NCI-H2081 treated with DMSO at 0.1 percent for 48 hours (cell line): ENCODE measurements at regions not wholly inside any gene's neighbourhood (a gene's known extent, or its start where the extent isn't known, plus 50 kb on each side); places are given as distances from the start of the nearest gene placed in this dataset.
"Not testable (repeated sequence)": the region's sequence is repeated elsewhere in the genome, so short reads cannot be mapped to it uniquely, and the experiment has no call there.

Experiments
- DNase-seq: peaks from one replicate; lab custom pipeline; 2025; lab: John Stamatoyannopoulos, UW

DNA sequence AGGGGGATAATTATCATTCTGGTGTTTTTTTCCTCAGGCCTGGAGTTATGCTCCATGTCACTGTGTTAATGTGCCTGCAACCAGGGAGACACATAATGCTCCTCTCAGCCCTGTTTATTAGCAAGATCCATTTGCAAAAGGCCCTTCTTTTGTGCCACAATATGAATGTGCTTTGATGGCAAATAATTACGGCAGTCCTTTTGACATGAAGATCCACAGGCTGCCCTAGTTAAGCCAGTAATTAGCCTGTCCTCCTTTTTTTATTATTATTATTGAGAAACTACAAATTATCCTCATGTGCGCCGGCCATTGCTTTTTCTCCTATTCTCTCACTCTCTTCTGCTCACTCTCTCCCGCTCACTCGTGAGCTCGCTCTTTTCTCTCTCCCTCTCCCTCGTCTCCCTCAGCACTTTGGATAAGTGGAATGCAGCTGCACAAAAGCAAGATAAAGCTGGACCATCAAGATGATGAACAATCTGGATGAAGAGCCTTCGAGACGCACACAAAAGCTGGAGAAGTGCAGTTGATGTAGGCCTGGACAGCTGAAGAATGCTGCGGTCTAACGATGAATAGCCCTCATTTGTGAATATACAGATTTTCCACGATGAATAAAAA is 762.3 kb downstream of the BCL11A start:
- DNase-seq = no peak

DNA sequence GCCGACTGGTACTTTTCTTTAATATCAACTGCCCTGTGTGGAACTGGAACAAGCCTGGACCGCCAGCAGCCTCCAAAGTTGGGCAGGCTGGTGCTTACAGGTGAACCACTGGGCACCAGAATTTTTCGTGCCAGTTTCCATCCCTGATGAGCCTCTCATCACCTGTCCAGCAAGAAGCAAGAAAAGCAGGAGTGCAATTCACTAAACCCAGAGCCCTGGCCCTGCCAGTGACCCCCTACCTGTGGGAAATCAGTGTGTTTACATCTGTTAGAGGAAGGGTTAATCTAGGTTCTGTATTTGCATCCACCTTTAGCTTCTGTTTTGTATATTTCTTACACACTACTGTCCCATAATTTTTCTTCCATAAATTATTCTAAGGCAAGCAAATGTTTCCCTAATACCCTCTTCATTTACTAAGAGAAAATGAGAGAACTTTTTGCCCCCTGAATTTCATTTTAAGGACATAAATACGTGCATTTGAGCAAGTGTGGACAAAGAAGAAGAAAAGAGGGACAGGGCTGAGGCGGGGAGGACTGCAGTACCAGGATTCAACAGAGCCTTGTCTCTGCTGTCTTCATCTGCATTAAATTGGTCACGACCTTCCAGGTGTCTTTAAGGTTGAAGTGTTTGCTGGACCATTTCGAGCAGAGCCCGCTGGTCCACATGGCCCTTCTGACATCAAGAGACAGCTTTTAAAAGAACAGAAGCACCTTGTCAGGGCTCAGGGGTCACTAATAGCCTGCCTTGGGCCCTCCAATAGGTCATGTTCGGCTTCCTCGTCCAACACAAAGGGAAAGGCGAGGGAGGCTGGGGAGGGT is 763.1 kb downstream of the BCL11A start:
- no peak for DNase-seq

DNA sequence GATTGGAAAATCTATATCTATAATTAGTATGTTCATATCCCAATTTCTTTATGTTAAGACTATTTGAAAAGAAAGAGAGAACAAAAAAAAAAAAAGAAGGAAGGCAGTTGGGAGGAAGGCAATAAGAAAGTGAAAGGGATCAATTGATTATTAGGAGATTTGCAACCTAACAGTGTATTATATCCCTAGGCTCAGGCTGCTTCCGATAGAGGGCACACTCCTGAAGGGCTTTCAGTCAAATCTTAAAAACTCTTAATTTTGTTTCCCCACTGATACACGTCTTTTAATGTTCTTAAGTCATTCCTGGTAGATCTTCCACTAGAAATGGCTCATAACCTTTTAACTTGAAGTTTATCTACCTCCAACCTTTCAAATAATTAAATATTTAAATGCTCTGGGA is 763.9 kb downstream of the BCL11A start:
- DNase-seq = no peak

DNA sequence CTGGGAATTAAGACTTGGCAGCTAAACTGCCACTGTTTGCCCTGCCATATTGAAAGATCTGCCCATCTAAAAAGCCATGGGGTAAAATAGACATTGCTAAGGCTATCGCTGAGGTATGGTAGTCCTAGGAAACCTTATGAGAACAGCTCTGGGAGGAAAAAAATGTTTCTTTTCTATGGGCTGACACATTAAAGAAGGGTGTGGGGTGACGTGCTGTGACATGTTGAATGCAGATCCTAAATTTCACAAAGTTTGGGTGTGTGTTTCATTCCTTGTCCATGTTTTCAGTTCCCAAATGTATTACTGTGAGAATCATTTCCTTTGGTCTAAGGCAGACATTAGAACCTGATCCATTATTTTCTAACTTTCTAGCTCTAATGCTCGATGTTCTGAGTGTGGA is 766.4 kb downstream of the BCL11A start:
- DNase-seq = no peak

DNA sequence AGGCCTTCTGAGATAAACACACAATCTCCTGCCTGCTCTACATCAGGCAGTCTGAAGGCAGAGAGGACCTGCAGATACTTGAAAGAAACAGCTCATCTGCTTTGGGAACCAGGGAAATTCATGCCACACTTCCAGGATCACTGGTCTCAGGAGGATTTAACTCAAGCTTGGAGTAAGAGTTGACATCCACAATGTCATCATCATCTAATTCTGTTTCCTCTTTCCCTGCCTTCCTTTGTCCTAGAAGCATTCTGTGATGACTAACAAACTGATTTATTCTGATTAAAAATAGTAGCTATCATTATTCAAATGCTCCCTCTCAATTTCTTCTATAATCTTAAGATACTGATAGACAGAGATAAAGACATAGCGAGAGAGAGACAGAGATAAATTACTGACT is 766.8 kb downstream of the BCL11A start:
- no peak for DNase-seq

DNA sequence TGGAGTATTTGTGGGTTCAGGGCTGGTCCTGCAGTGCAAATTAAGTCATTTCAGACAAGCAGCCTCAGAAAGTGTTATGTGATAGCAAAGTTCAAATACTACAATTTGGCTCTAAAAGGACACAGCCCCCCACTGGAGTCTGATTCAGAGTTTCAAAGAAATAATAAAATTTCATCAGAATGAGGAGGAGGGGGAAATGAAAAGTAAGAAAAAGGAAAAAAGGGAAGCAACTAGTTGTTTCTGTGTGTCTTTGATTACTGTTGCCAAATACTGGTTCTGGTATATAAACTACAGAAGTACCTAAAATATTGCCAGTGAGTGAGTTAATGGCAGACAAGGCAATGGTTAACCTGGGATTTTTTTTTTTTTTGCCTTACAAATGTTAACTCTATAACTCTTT is 773.9 kb downstream of the BCL11A start:
- no peak for DNase-seq

DNA sequence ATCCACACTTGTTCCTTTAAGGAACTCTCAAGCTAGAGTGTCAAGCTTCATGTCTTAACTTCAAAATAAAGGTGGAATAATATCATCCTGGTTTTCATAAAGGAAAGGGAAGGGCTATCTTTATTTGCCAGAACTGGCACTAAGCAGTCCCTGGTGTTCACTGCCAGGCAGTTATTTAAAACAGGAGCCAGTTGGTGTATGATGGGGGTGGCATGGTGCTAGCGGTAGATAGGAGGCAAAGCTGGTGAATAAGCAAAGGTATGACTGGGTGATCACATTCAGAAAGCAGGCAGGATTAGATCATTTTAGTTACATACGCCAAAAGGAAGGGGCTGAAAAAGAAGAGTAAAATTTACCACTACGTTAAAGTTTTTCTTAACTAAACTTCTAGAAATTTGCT is 776.3 kb downstream of the BCL11A start:
- DNase-seq = no peak

DNA sequence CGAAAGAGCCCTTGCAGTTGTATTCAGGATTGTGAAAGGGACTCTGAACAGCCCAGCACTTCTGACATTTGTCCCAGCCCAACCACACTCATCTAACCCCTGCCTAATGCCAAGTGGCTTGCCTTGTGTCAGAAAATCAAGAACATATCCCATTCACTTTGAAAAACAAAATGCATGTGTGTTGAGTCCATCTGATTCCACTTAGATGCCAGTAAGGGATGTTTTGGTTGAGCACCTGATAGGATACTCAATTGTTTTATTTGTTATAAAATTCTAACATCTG is 776.8 kb downstream of the BCL11A start:
- DNase-seq = no peak

DNA sequence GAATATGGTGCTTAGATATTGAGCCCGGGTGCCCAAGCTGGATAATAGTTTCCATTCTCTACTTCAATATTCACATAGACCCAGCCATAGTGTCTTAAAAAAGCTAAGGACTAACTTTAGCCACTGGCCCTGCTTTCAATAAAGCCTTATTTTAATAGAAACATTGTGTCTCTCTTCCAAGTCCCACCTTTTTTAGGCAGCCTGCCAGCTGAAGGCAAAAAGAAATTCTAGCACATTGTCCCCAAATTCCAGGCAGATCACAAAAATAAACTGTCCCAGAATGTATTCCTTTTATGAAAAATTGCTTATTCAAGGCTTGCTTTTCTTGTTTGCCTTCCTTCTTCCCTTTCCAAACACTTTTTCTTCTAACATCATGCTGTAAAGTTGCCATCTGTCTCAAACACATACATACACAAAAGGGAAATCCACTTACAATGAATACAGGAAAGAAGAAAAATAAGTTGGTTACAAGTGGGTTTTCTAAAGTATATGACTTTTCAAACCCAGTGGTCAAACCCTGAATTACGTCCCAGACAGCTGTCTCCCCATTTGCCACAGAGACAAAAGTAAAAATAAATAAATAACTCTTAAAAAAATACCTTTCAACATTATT is 778.5 kb downstream of the BCL11A start:
- no peak for DNase-seq

DNA sequence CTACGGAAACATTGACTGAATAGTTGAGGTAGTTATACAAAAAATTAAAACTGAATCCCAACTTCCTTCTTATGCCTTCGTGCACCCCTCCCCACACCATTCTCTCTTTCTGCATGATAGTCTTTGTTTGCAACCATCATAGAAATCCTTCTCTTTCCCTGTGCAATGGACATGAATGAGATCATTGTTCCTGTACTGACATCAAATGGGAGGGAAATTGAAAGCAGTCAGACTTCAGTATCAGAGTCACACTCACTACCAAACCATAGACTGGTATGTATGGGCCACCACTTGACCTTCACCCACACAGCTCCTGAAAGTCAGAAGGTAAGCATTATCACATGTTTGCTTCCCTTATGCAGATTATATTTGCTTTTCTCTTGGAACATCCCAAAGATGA is 782.8 kb downstream of the BCL11A start:
- no peak for DNase-seq

DNA sequence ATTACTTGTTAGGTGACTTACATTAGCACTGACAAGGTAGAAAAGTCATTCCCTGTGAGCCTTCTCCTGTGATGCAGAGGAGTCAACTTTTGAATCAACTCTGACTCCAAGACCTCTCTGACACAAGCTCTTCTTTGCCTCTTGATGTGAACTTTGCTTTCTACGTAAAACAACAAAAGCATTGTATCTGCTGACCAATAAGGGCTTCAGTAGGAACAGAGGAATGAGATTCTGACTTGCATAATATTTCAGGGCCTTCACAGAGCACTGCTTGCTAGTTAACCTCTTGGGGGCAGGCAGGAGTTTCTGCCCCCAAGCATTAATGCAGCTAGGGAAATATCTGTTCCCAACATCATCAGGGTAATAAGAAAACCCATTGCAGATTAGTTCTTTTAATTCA is 791.5 kb downstream of the BCL11A start:
- DNase-seq = no peak

DNA sequence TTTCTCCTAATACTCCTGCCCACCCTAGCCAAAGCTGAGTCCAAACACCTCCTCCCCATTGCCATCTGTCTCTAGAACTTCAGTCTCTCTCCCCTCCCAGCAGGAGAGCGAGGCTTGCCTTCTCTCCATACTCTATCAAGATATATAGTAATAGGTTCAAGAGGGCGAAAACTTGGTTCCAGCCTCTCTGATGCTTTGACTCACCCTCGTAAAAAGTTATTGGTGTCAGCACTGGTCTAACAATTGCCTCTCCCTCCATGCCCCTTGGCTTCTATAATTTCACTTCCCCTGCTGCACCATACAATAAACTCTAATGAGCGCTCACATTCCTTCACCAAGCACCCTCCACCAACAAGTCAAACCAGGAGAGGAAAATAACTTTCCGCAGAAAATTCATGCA is 797.3 kb downstream of the BCL11A start:
- no peak for DNase-seq

DNA sequence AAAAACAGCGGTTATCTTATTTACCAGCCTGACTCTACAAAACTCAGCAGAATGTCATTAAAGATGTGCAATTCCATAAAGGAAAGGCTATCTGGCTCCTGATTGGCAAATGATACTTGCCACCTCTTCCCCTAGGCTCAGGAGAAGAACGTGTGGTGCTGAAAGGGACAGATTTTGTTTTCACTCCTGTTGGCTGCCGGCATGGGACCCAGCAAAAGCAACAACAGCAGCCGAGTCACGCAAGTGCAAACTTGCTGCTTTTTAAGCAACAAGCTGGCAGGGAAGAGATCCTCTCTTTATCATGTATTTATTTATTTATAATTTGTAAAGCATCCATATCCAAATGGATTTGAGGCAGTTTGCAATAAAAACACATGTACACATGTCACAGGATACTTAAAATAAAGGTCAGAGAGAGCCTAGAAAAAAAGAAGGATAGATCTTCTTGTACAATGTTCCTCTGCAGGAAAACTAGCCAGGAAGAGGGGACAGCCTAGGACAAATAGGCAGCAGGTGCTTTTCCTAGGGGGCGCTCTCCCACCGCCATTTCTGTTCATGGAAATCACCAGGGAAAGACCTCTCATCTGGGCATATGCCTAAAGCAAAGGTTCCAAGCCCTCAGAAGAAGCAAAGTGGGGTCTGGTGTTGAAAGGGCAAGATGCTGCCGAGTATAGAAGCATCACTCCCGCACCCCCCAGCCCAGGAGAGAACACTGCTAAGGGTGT is 799.3 kb downstream of the BCL11A start:
- DNase-seq = no peak

DNA sequence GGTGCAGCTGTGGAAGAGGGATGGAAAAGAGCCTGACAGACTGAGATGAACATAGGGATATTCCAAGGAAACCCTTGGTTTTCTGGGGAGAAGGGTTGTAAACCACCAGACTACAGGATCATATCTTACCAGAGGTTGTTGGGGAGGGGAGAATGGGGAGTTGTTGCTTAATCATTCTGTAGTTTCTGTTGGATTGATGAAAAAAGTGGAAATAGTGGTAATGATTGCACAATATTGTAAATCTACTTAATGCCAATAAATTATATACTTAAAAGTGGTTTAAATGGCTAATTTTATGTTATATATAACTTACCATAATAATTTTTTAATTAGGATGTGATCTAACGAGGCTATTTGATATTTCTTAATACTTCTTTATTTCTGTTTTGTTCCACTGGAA is 800.9 kb downstream of the BCL11A start:
- no peak for DNase-seq

DNA sequence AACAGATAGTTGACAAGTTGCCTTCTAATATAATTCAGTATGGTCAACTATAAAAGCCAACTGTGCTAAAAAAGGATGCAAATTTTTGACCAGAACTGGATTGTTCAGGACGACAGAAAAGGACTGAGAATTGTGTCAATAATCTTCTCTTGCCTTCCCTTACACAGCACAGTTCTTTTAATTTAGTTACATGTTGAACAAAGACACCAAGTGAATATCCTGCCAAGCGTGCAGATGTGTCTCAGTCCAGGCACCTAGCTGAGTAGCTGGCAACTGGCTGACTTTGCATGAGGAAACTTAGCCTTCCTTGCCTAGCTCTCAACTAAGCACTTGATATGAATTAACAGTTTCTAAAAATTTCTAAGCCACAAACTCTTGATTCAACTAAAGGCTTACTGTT is 801.4 kb downstream of the BCL11A start:
- no peak for DNase-seq

DNA sequence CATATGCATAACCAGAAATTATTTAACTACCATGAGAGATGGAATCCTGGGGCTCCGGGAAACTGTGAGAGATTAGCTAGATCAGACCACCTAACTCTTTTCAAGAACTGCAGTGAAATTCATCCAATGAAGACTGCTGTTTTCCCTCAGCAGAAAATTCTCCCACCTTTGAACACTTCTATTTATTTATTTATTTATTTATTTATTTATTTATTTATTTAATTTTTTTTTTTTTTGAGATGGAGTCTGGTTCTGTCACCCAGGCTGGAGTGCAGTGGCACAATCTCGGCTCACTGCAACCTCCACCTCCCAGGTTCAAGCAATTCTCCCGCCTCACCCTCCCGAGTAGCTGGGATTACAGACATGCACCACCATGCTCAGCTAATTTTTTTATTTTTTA is 802.2 kb downstream of the BCL11A start:
- not testable (repeated sequence) for DNase-seq

DNA sequence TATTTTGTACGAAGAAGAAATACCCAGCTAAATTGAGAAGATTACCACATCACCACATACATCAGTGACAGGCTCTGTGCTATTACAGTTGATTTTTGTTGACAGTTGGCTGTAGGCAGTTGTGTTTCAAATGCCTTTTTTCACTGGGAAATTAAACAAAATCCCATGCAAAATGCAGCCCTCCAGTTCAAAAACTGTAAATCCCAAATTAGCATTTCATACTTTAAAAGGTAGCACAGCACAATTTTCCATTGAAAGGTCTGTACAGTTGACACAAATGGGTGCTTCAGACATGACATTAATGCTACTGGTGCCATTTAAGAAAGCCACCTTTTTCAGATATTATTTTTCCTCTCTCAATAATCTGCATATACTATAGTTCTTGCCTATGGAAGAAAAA is 807.2 kb downstream of the BCL11A start:
- DNase-seq = no peak

DNA sequence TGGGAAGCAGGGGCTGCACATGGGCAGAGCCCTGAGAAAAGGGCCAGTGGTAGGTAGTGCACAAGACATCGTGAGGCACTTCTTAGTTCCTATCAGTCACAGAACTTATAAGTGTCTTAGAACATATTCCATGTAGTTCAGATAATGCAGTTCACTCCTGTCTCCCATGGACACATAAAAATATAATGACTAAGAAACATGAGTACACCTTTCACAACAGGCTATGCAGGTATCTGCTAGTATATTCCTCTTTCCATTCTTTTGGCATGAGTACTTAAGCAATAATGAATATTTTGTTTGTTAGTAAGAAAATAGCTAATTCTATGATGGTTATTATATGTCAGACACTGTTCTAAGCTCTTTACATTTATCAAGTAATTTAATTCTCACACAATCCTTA is 808.4 kb downstream of the BCL11A start:
- no peak for DNase-seq

DNA sequence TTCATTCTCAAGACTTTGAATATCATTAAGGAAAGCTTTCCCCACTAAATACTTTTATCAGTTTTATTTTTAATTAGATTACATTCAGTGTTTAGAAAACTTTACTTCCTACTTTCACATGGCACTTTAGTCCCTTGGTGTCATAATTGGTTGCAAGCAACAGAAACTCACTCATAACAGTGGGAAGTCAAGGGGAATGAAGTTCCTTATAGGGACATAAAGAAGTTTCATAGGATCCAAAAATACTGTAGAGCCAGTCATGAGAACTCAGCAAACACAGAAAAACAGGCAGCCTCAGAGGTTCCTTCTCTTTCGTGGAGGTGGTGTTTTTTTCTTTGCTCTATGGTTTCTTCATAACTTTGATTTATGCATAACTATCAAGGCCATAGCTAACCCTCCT is 809.0 kb downstream of the BCL11A start:
- no peak for DNase-seq

DNA sequence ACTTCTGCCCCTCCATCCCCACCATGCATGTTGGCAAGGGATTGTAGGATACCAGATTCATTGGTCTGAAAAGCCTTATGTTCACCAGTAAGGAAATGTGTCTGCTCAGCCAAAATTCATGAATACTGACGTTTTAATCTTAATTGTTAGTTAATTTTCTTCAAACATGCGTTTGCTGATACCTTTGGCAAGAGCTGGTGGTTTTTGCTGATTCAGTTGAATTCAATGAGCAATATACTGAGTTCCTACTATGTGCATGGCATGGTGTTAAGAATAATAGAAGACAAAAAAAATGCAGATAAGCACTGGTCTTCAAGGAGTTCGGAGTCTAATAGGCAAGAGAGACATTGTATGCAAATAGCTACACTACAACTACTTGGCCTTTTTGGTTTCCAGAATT is 811.6 kb downstream of the BCL11A start:
- no peak for DNase-seq

DNA sequence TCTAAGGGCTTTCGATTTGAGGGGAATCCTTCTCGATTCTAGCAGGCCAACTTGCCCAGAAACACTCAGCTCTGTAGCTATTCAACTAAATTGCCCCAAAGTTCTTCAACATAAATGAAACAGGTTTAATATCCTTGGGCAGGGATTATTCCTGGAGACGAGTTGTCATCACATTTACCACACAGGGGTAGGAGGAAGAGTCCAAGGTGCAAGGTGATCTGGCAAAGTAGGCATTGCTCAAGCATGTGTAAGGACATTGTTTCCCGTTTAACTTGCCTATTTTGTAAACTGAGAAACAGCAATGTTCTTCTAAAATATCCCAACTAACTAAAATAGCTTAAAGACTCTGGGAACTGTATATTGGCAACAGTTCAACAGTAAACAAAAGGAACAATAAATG is 814.3 kb downstream of the BCL11A start:
- no peak for DNase-seq

DNA sequence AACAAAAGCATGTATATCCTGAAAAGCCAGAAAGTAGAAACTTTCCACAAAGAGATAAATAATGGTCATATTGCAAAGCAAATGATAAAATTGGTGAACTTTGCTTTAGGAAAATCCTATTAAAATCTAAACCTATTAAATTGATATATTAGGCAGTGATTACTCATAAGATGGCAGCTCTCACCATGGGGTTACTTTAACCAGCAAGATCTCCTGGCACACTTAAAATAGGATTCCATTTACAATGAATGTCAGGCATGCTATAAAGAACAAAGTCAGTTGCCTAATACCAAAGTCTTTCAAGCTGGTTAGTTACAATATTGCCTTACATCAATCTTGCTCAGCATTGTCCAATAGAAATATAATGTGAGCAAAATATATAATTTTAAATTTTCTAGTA is 816.2 kb downstream of the BCL11A start:
- no peak for DNase-seq

DNA sequence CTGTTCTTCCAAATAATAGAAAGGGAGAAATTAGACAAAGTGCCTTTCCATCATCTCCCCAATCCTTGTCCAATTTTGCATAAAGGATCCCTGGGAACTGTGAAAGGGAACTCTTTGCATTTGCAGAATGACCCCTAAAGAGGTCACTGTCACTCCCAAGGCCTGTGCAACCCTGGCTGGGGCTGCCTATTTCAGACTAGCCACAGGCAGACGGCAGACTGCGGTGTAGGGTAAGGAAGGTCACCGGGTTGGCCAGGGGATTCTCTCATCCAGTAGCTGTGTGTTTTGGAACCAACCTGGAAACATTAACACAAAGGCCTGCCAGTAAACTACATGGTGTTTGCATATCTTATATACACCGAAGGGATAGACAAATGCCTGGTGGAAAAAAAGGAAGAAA is 818.7 kb downstream of the BCL11A start:
- DNase-seq = no peak
